A673 (cell line): ENCODE measurements at regions not wholly inside any gene's neighbourhood (a gene's known extent, or its start where the extent isn't known, plus 50 kb on each side); places are given as distances from the start of the nearest gene placed in this dataset.

Source experiments
- CTCF ChIP-seq: fragments of 300-800, 200-600 bp; sonication (generic); conservative IDR thresholded peaks from 2 replicates; pipeline ENCODE4 v1.5.1; 2017; ENCODE audit warnings: low read depth, mild to moderate bottlenecking, antibody characterized with exemption, low read length, moderate library complexity, mixed read lengths
- EZH2 ChIP-seq: fragments of 200-600 bp; sonication (generic); IDR thresholded peaks from 2 replicates; pipeline ENCODE4 v1.6.1; 2017; ENCODE audit warnings: borderline replicate concordance, low read depth, mild to moderate bottlenecking, mixed read lengths, antibody characterized with exemption, low read length; ENCODE audit not compliant: poor library complexity, severe bottlenecking

GRCh38 chr5:67339219-67339767 is 142.7 kb upstream of the CD180 start:
- TF ChIP-seq CTCF (no peak), EZH2 (no peak)
